ENCODE measurements at regions not wholly inside any gene's neighbourhood (a gene's known extent, or its start where the extent isn't known, plus 50 kb on each side); places are given as distances from the start of the nearest gene placed in this dataset.

- no peak for DNase-seq (ENCODE audit: low read depth)
- H3K4me3 ChIP-seq (ENCODE audit: low read depth, low read length), result no peak overlapping the region
- TF ChIP-seq CTCF (conservative IDR thresholded peaks at IDR 0.05; ENCODE audit: low read depth, low read length), result no peak
Observed at GRCh38 chr16:5378531-5378930, 280.9 kb upstream of the EEF2KMT start.

- H3K4me3 ChIP-seq (ENCODE audit: low read depth, low read length), result no peak overlapping the region
- no peak for TF ChIP-seq CTCF (conservative IDR thresholded peaks at IDR 0.05; ENCODE audit: low read depth, low read length)
- no peak for DNase-seq (ENCODE audit: low read depth)
Observed at GRCh38 chr16:5377280-5377898, 279.8 kb upstream of the EEF2KMT start.

- no peak overlapping the region for H3K4me3 ChIP-seq (ENCODE audit: low read depth, low read length)
- TF ChIP-seq CTCF (conservative IDR thresholded peaks at IDR 0.05; ENCODE audit: low read depth, low read length), result no peak
- no peak for DNase-seq (ENCODE audit: low read depth)
Observed at GRCh38 chr16:5374184-5374583, 276.6 kb upstream of the EEF2KMT start.

GRCh38 chr16:5367951-5368350 lies 270.4 kb upstream of the EEF2KMT start:
- TF ChIP-seq CTCF (conservative IDR thresholded peaks at IDR 0.05; ENCODE audit: low read depth, low read length), result no peak
- DNase-seq (ENCODE audit: low read depth), result no peak

GRCh38 chr16:5366126-5366525 lies 268.5 kb upstream of the EEF2KMT start:
- no peak for TF ChIP-seq CTCF (conservative IDR thresholded peaks at IDR 0.05; ENCODE audit: low read depth, low read length)
- no peak overlapping the region for H3K4me3 ChIP-seq (ENCODE audit: low read depth, low read length)
- DNase-seq (ENCODE audit: low read depth), result no peak

More at GRCh38 chr16:5367951-5368350, 270.4 kb upstream of the EEF2KMT start:
- no peak overlapping the region for H3K4me3 ChIP-seq (ENCODE audit: low read depth, low read length)

- no peak for TF ChIP-seq CTCF (conservative IDR thresholded peaks at IDR 0.05; ENCODE audit: low read depth, low read length)
- DNase-seq (ENCODE audit: low read depth), result no peak
- no peak overlapping the region for H3K4me3 ChIP-seq (ENCODE audit: low read depth, low read length)
Observed at GRCh38 chr16:5364186-5364585, 266.6 kb upstream of the EEF2KMT start.

- DNase-seq (ENCODE audit: low read depth), result no peak
- H3K4me3 ChIP-seq (ENCODE audit: low read depth, low read length), result no peak overlapping the region
- TF ChIP-seq CTCF (conservative IDR thresholded peaks at IDR 0.05; ENCODE audit: low read depth, low read length), result no peak
Observed at GRCh38 chr16:5361322-5361721, 263.7 kb upstream of the EEF2KMT start.
